NOMO-1 treated with DMSO at 0.1 percent for 48 hours (cell line): ENCODE measurements at regions not wholly inside any gene's neighbourhood (a gene's known extent, or its start where the extent isn't known, plus 50 kb on each side); places are given as distances from the start of the nearest gene placed in this dataset.
"Not testable (repeated sequence)": the region's sequence is repeated elsewhere in the genome, so short reads cannot be mapped to it uniquely, and the experiment has no call there.

Experiments used
- DNase-seq: peaks from one replicate; lab custom pipeline; 2025; ENCODE audit not compliant: unreplicated experiment; lab: John Stamatoyannopoulos, UW

DNA sequence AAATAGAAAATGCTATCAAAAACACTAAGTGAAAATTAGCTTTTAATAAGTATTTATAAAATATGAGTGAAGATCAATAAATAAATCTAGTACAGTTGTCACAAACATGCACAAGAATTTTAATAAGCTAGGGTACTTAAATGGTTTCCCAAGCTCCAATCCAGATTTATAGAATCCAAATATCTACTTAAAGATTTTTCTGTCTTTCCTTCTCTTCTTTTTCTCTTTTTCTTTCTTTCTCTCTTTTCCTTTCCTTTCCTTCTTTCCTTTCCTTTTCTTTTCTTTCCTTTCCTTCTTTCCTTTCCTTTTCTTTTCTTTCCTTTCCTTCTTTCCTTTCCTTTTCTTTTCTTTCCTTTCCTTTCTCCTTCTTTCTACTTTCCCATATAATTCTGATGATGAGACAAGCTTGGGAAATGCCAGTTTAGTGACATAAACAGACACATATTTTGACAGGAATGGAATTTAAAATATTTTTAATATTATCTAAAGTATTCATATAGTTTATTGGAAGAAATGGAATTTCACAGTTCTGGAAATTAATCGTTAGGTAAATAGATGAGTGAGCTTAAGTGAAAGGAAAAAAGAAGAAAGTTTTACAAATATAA, 832.8 kb downstream of the NR2F1-AS1 start:
- DNase-seq, result no peak

DNA sequence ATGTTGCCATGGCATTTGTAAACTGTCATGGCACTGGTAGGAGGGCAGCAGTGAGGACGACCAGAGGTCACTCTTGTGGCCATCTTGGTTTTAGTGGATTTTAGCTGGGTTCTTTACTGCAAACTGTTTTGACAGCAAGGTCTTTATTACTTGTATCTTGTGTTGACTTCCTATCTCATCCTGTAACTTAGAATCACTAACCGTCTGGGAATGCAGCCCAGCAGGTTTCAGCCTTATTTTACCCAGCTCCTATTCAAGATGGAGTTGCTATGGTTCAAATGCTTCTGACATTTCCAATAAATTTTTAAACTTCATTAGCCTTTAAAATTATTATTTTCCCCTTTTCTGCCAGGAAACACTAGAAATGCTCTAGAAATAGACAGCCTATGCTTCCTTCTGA, 839.1 kb downstream of the NR2F1-AS1 start:
- no peak for DNase-seq

DNA sequence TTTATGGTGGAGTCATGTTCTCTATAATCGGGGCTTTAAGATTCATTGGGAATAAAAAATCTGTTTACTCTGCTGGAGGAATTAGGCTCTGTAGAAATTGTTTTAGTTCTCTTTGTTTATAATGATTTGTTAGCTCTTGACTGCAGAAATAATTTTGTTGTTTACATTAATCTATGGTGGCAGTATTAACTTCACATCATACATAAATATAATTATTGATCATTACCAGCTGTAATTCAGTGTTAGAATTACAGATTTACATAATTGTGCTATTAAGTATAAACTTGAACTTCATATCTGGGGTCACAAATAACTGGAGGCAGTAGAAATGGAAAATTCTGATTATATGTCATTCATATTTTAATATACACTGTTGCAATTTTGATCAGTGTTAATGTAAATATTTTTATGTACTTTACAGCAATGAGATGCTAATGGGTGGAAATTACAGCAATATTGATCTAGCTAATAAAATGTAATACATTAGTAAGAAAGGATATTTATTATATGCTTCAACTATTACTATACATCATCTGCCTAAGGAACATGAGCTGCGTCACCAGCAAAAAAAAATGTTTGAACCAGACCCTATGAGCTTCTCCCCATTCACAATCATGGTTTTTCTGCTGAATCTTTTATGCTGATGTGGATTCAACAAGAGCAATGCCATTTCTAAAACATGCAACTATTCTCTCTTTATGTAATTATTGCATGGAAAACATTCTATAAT, 846.6 kb downstream of the NR2F1-AS1 start:
- DNase-seq, result no peak

DNA sequence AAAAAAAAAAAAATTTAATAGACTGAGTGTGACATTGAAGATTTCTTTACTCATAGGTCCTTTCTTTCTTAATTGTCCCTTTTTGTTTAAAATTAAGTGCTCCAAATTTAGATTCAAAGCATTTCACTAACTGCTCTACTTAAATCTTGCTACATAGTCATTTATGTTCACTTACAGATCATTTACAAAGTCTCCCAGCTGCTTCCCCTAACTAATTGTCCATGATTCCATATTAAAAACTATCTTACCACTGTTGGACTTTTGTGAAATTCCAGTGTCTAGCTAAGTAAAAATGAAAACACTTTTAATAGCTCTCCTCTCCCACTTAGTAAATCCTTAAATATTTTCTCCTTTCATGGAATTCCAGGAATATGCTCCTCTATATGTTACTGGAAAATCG, 850.5 kb downstream of the NR2F1-AS1 start:
- DNase-seq, result no peak

DNA sequence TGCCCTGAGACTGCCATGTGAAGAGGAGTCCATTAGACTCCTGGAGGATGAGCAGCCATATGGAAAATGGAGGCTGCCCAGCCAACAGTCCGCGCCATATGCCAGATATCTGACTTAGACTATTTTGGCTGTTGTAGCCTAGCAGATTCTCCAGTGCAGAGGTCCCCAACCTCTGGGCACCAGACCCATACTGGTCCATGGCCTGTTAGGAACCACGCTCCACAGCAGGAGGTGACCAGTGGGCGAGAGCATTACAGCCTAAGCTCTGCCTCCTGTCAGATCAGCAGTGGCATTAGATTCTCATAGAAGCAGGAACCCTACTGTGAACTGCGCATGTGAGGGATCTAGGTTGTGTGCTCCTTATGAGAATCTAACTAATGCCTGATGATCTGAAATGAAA, 851.9 kb downstream of the NR2F1-AS1 start:
- no peak for DNase-seq

DNA sequence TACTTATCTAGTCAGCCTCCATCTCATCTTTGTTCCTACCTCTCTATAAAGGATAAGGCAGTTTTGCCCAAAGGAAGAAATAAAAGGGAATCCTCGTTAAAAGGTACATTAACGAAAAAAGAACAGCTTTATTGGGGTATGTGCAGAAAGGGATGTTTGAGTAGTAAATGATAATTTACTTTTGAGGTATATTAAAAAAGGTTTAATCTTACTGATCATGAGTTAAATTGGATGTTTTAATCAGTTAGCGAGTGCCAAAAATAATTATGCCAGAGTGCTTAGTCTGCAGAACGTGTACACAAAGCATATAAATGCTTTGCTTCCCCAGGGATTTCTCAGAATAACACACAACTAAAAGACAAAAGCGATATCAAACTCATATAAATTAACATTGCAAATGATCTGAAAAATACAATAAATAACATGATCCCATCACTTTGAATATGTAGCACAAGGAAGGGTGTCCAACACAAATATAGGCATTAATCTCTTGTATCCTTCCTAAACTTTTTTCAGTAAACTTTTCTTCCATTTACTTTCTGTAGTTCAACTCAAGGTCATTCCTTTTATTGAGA, 865.0 kb downstream of the NR2F1-AS1 start:
- no peak for DNase-seq

DNA sequence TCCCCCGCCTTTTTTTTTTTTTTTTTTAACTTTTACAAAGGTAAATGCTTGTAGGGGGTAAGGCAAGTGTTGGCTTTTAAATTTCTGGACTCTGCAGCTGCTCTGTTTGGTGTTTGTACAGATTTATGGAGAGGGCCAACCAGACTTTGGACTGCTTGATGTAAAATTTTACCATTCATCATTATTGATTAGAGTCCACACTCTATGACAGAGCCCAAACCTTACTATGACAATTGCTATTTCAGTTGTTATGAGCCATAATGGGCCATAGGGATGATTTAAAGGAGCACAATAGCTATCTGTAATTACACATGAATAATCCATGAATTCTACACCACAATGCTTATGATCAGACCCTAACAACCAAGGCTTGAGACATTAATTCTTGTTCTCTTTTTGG, 867.2 kb downstream of the NR2F1-AS1 start:
- DNase-seq, result no peak

DNA sequence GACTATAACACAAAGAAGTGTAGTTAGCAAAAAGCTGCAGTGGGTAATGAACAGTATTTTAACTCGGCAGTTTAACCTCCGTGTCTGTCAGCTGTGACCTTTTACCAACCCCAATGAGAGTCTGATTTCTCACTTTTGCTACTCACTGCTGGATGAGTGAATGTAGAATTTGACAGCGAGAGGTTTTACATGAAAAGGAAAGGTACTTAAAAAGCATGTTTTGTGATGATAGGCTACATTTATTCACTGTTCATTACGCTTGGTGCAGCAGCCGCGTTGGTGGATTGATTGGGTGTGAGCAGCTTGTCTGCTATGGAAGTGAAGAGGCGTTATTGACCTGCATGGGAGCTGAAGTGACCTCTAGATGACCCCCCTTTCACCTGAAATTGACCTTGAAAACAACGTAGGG, 867.7 kb downstream of the NR2F1-AS1 start:
- DNase-seq, result no peak

DNA sequence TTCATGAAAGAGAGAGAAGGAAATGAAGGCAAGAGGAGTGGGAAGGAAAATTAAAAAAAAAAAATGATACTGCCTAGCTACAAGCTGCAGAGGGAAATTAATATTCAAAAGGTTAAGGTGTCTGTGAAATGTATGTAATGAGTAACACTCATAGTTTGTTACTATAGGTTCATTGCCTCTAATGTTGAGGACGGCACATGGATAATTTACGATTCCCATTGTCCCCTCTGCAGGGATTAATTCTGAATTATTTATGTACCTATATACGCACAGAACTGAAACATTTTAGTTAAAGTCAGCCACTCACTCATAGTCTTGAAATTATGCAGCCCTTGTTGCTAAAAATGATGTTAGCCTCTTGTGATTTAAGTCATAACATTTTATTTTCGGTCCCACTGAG, 869.1 kb downstream of the NR2F1-AS1 start:
- no peak for DNase-seq

DNA sequence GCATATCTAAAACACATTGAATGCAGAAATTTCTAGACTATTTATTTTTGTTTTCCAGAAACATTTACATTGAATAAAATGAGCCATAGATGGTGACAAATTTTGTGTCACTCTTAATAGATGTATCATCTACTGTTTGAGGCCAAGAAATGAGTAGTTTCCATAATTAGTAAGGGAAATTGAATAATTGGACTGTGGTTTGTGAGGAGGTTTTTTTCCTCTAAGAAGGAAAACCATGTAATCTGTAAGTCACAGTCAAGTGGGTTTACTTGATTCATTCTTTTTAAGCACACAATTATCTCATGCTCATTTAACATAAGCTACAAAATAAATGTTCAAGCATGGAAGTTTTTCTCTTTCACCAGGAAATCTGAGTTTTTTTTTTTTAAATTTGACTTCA, 876.4 kb downstream of the NR2F1-AS1 start:
- DNase-seq, result no peak

DNA sequence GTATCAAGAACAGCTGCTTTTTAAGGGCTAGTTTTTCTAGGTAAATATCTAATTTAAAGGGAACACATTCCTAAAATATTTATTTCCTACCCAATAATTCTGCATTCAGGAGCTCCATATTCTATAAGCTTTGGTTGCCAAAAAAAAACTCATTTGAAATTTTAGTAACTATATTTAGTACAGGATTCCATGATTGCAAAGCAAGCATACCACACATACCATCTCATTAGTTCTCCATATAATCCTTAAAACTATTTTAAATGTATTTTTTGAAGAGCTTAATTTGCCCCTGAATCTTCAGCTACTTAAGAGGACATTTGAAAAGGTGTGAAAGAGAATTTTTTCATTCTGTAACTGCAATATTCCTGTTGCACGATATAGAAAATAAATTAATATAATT, 877.0 kb downstream of the NR2F1-AS1 start:
- no peak for DNase-seq

DNA sequence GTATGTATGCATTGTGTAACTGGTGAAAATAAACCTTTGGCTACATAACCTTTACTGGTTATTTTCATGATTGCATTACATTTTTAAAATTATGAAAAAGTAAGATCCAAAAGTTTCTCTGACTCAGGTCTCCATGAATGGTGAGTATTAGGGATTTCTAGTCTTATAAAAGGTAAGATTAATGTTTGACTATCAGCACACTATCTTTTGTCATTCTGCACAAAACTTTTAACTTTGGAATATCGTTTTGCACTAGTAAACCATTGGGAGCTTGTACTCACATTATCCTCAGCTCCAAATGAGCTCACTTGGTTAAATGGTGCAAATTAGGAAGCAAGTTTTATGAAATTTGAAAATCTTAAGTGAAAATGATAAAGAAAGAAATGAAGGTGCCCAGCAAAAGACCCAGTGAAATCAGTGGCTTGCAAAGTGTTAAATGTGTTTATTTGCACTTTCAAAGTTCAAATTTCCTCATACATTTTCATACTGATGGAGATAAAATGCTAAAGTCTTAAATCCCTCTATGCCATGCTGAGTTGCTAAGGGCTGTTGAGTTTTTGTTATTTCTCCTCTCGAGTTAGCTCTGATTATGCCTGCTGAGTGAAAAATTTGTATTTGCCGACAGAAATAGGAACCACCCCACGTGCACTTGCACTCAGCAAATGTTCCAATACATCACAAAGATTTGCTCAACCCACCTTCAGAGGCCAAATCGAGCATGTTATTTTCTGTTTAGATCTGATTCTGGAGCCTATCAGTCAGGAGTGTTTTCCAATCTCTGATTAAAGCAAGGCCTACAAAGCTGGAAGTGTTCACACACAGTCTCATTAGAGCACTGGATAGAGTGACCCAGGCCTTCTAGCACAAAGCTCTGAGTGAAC, 885.7 kb downstream of the NR2F1-AS1 start:
- no peak for DNase-seq

DNA sequence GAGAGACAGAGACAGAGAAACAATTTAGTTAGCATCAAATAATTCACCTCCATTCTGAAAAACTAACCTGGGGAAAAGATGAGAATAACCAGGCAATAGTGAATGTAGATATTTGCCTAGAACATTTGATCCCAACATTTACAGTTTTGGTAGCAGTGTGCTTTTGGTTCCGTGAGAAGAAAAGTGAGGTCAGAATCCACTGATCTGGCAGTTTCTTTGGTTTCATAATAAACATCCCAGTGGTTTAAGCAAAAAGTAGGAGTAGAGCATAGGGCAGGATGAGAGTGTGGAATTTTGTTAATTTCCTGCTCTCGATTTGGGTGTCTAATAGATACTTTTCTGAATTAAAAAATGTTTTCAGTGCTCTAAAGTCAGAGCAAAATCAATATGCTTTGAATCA, 887.0 kb downstream of the NR2F1-AS1 start:
- no peak for DNase-seq

DNA sequence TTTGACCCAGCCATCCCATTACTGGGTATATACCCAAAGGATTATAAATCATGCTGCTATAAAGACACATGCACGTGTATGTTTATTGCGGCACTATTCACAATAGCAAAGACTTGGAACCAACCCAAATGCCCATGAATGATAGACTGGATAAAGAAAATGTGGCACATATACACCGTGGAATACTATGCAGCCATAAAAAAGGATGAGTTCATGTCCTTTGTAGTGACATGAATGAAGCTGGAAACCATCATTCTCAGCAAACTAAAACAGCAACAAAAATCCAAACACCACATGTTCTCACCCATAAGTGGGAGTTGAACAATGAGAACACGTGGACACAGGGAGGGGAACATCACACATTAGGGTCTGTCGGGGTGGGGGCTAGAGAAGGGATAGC, 889.1 kb downstream of the NR2F1-AS1 start:
- DNase-seq, result not testable (repeated sequence)

DNA sequence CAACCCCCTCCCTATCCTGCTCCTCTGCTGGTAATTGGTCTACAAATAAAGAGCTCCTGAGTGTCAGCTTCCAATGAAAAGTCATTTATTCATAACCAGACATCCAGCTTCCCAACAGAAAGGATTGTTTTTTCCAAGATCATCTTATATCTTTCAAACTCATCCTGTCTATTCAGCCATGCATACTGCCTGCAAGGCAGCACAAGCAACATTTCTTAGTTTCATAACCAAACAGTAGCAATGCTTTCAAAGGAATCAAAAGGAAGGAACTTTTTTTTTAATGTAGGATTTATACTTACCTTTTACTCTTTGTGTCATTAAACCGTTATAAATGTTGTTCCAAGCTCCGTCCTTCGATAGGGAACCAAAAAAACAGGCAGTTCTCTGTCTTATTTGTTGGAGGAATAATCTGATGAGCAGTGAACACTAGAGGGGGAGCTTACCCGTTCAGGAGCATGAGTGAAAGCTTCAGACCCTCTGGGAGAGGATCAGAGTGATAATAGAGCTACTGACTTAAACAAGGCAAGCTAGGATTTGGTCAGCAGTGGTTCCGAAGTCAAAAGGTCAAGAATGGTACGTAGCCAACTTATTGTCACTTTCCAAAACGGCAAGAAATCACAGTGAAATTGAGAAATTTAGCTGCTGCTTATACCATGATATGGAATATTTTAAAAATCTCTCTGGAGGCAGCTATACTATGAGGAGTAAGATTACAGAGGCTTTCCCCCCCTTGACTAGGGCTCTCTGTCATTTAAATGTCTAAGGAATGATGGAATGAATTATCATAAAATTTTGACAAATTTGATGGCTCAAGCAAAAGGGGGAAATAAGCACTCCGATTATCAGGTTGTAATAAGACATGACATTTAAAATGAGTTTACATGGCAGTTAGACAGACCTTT, 892.9 kb downstream of the NR2F1-AS1 start:
- no peak for DNase-seq

DNA sequence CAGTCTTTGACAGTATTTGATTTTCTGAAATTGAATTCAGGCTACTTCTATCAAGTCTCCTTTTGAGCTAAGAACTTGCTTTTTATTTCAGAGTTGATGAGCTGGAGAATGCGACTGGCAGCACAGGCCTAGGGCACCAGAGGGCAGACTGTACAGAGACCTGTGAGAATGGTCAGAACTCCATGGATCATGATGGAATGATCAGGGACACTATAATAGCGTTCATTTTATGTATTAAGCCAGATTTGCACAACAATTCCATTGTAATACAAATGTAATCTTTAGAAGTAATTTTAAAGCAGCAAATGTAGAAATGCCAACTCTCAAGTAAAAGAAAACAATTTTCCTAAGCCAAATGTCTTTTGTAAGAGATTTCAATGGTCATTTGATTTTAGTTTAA, 902.4 kb downstream of the NR2F1-AS1 start:
- no peak for DNase-seq

DNA sequence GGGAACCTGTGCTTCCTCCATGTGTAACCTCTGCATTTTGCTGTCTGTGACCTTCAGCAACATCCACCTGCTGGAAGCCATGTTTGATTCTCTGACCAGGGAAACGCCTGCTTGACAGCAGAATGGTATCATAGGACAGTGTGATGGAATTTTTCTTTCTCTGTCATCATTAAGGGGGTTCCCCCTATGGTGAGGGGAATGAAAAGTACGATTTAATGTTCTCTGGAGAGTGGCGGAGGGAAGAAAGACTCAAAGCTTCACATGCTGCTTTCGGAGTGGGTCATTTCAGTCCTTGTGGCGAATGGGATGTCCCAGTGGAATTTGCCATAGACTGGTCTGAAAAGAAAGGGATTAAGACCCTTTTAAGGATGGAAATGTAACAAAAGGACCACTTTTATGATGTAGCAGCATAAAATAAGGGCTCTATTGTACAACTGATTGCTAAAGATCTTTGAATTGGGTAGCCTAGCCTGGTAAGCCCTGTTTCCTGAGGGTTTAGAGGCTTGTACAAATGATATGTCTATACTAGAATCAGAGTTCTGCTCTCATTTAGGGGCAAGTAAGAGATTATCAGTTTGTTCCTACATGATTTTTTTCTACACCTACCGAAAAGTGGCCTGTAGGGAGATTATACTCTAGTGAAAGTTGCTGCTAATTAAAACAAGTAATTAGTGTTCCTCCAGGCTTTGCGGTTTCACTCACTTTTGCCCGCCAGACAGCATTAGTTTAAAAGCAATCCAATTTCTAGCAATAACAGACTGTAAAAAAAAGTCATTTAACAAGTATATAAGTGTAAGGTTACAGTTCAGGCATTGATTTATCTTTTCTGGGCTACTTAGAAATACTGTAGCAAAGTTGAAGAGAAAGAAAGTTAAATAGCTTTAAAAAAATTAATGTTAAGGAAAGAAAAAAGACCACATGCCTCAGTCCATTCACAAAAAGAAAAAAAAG, 904.5 kb downstream of the NR2F1-AS1 start:
- no peak for DNase-seq

DNA sequence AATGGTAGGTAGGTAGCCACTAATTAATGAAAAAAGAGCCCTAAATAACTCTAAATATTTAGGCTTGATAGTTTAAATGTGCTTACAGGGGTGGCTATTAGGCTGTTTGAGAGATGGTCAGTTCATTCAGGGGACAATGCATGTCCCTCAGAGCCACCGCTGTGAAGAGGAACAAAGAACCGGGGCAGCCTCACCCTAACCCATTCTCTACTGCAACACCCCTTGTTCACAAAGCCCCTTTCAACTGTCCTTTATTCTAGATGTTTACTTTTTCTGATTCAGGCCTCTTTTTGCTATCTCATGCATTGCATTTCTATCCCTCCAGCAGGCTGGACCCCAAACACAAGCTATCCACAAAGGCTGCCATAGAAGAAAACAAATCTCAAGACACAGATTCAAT, 906.7 kb downstream of the NR2F1-AS1 start:
- no peak for DNase-seq

DNA sequence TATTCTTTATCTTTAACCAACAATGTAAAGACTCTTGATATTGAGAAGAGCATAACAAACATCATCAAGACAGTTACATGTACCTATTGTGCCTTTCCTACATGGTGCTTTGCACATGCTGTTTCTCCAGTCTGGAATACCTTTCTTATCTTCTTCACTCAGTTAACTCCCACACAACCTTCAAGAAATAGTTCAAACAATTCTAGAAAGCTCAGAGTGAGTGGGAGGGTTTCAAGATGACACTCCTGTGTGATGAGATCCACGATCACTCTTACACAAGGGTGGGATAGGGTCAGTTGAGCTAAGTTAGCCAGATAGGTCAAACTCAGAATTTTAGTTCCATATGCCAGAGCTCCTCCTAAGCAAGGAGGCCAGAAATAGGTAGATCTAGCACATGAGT, 915.5 kb downstream of the NR2F1-AS1 start:
- no peak for DNase-seq

DNA sequence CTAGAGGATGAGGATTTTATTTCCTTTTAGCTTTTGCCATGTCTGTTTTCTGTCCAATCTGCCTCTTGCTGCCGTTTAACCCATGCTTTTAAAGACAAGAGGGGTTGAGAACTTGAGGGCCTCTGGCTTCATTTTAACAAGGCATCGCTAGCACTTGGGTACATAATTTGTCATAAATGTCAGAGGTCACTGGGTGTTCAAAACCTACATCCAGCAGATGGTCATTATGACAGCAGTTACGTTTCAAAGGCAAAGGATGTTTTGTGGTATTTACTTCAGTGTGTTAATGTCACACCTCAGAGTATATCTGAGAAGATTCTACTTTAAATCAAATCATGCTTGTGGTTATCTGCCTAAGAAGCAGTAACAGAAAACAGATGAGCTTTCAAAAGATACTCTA, 918.3 kb downstream of the NR2F1-AS1 start:
- no peak for DNase-seq
